Naive thymus-derived CD4-positive, alpha-beta T cell (primary cell): ENCODE measurements at regions not wholly inside any gene's neighbourhood (a gene's known extent, or its start where the extent isn't known, plus 50 kb on each side); places are given as distances from the start of the nearest gene placed in this dataset.

Source experiments
- ATAC-seq: fragments of 150-1000 bp; cut with Tn5 transposase; 2 replicates; pipeline ENCODE4 v1.10.0; 2021; ENCODE audit warnings: mild to moderate bottlenecking, moderate library complexity
- CTCF ChIA-PET: fragments of 350-600 bp; sonication (Branson Sonifier 250); formaldehyde crosslinking; loops from one replicate; lab custom pipeline; 2021; ENCODE audit warnings: antibody characterized with exemption; lab: Charles Lee
- POLR2A ChIA-PET: fragments of 350-600 bp; sonication (Branson Sonifier 250); formaldehyde crosslinking; loops from one replicate; lab custom pipeline; 2021; ENCODE audit warnings: antibody characterized with exemption, inconsistent platforms; lab: Charles Lee
- DNase-seq, 9 donors: peaks; one replicate each; pipeline versions ENCODE4 v3.0.0 to v3.0.0-alpha.2; 2020 to 2022; ENCODE audit warnings: mixed read lengths in 1 of 9
- H3K27ac ChIP-seq: one replicate; pipeline ENCODE4 v1.7.0; 2013; ENCODE audit warnings: mild to moderate bottlenecking, low read depth, low read length, moderate library complexity
- H3K27me3 ChIP-seq, 2 donors: one replicate each; pipeline ENCODE4 v1.7.0; 2013; ENCODE audit warnings: low read length in 2 of 2, mild to moderate bottlenecking in 2 of 2, moderate library complexity in 2 of 2; ENCODE audit not compliant: control insufficient read depth in 2 of 2, insufficient read depth in 2 of 2
- H3K36me3 ChIP-seq, 3 experiments: 1 replicate in 2 of 3; 2 replicates in 1 of 3; pipeline ENCODE4 v1.7.0; 2013; ENCODE audit warnings: low read length in 3 of 3, mild to moderate bottlenecking in 3 of 3, moderate library complexity in 1 of 3; ENCODE audit not compliant: insufficient read depth in 3 of 3, control insufficient read depth in 2 of 3
- H3K4me1 ChIP-seq, 2 donors: one replicate each; pipeline ENCODE4 v1.7.0; 2013; ENCODE audit warnings: low read length in 2 of 2, mild to moderate bottlenecking in 2 of 2, moderate library complexity in 1 of 2; ENCODE audit not compliant: control insufficient read depth in 2 of 2, insufficient read depth in 2 of 2
- H3K4me3 ChIP-seq: 2 replicates; pipeline ENCODE4 v1.7.0; 2013; ENCODE audit warnings: mild to moderate bottlenecking, low read length
- H3K9me3 ChIP-seq, 3 experiments: 1 replicate in 2 of 3; 2 replicates in 1 of 3; pipeline ENCODE4 v1.7.0; 2013; ENCODE audit warnings: low read length in 3 of 3; ENCODE audit not compliant: control insufficient read depth in 2 of 3
- H3K27ac Mint-ChIP-seq, 9 donors: one replicate each; pipeline ENCODE4 v1.8.0; 2020 to 2022; ENCODE audit warnings: mixed read lengths in 9 of 9, mild to moderate bottlenecking in 8 of 9, moderate library complexity in 5 of 9, inconsistent platforms in 2 of 9
- H3K27me3 Mint-ChIP-seq, 5 donors: one replicate each; pipeline ENCODE4 v1.8.0; 2021 to 2022; ENCODE audit warnings: mixed read lengths in 5 of 5, mild to moderate bottlenecking in 1 of 5
- H3K36me3 Mint-ChIP-seq, 5 donors: one replicate each; pipeline ENCODE4 v1.8.0; 2020 to 2022; ENCODE audit warnings: mixed read lengths in 5 of 5, mild to moderate bottlenecking in 3 of 5, inconsistent platforms in 1 of 5
- H3K4me1 Mint-ChIP-seq, 7 donors: one replicate each; pipeline ENCODE4 v1.8.0; 2020 to 2022; ENCODE audit warnings: mixed read lengths in 7 of 7, mild to moderate bottlenecking in 3 of 7, inconsistent platforms in 1 of 7
- H3K4me3 Mint-ChIP-seq, 10 donors: one replicate each; pipeline ENCODE4 v1.8.0; 2020 to 2022; ENCODE audit warnings: mild to moderate bottlenecking in 10 of 10, mixed read lengths in 10 of 10, moderate library complexity in 6 of 10, inconsistent platforms in 2 of 10
- H3K9me3 Mint-ChIP-seq, 11 donors: one replicate each; pipeline ENCODE4 v1.8.0; 2020 to 2022; ENCODE audit warnings: mixed read lengths in 11 of 11, mild to moderate bottlenecking in 4 of 11, inconsistent platforms in 1 of 11, moderate library complexity in 1 of 11
- intact Hi-C, 2 donors: fragments of 100-400 bp; cut with micrococcal nuclease; formaldehyde crosslinking; loops; one replicate each; pipeline ENCODE4 v1.15.1; 2023

GRCh38 chr10:63781226-63781625 lies 260.0 kb downstream of the REEP3 start:
- Mint-ChIP-seq H3K36me3 (peaks cover 0 to 3% (median 0%) of the 10 kb centered on the region in 5 donors), H3K4me3 (no peak overlapping the region), H3K9me3 (peaks cover 0 to 4% (median 0%) of the 10 kb centered on the region in 11 donors), H3K27me3 (peaks cover 2 to 40% (median 35%) of the 10 kb centered on the region in 5 donors), H3K27ac (no peak overlapping the region), H3K4me1 (no peaks in the 10 kb centered on the region)
- no peaks in the 10 kb centered on the region for H3K27me3 ChIP-seq
- H3K4me1 ChIP-seq = no peaks in the 10 kb centered on the region
- ChIA-PET POLR2A (no interaction called here), CTCF (no interaction called here)
- no peak for ATAC-seq
- no peaks in the 10 kb centered on the region for H3K9me3 ChIP-seq
- no peak overlapping the region for H3K4me3 ChIP-seq
- H3K27ac ChIP-seq = no peak overlapping the region
- H3K36me3 ChIP-seq = no peaks in the 10 kb centered on the region
- DNase-seq = no peak
- intact Hi-C loops = no loop called here

GRCh38 chr10:63783882-63784281 lies 262.7 kb downstream of the REEP3 start:
- Mint-ChIP-seq H3K4me3 (no peak overlapping the region), H3K36me3 (peaks cover 0 to 3% (median 0%) of the 10 kb centered on the region in 5 donors), H3K9me3 (peaks cover 0 to 4% (median 0%) of the 10 kb centered on the region in 11 donors), H3K27me3 (peaks cover 2 to 44% (median 32%) of the 10 kb centered on the region in 5 donors), H3K4me1 (no peaks in the 10 kb centered on the region), H3K27ac (no peak overlapping the region)
- peaks cover 0 to 5% of the 10 kb centered on the region in 2 donors for H3K27me3 ChIP-seq
- CTCF ChIA-PET = no interaction called here
- no peak overlapping the region for H3K4me3 ChIP-seq
- DNase-seq (no peak), ATAC-seq (no peak)
- intact Hi-C loops = no loop called here
- no peaks in the 10 kb centered on the region for H3K36me3 ChIP-seq
- no peaks in the 10 kb centered on the region for H3K4me1 ChIP-seq
- no peak overlapping the region for H3K27ac ChIP-seq
- H3K9me3 ChIP-seq = no peaks in the 10 kb centered on the region
- POLR2A ChIA-PET = no interaction called here

GRCh38 chr10:63788152-63788821 lies 267.1 kb downstream of the REEP3 start:
- Mint-ChIP-seq H3K27me3 (peaks cover 6 to 29% (median 13%) of the 10 kb centered on the region in 5 donors), H3K4me3 (no peak overlapping the region), H3K36me3 (peaks cover 0 to 3% (median 0%) of the 10 kb centered on the region in 5 donors), H3K4me1 (no peaks in the 10 kb centered on the region), H3K9me3 (peaks cover 0 to 15% (median 1%) of the 10 kb centered on the region in 11 donors), H3K27ac (no peak overlapping the region)
- ChIA-PET CTCF (no interaction called here), POLR2A (no interaction called here)
- ATAC-seq = no peak
- DNase-seq = no peak
- Histone ChIP-seq H3K27ac (no peak overlapping the region), H3K27me3 (peaks cover 0 to 5% of the 10 kb centered on the region in 2 donors), H3K36me3 (no peaks in the 10 kb centered on the region), H3K4me1 (no peaks in the 10 kb centered on the region), H3K4me3 (no peak overlapping the region), H3K9me3 (no peaks in the 10 kb centered on the region)
- intact Hi-C loops = no loop called here

GRCh38 chr10:63795094-63795860 lies 274.1 kb downstream of the REEP3 start:
- Mint-ChIP-seq H3K36me3 (no peaks in the 10 kb centered on the region), H3K27ac (no peak overlapping the region), H3K9me3 (peaks cover 0 to 17% (median 0%) of the 10 kb centered on the region in 11 donors), H3K4me3 (no peak overlapping the region), H3K4me1 (peaks cover 0 to 10% (median 7%) of the 10 kb centered on the region in 7 donors), H3K27me3 (peaks cover 0 to 14% (median 8%) of the 10 kb centered on the region in 5 donors)
- intact Hi-C loops = no loop called here
- CTCF ChIA-PET = no interaction called here
- no peaks in the 10 kb centered on the region for H3K4me1 ChIP-seq
- H3K4me3 ChIP-seq = no peak overlapping the region
- H3K36me3 ChIP-seq = no peaks in the 10 kb centered on the region
- ATAC-seq (no peak), DNase-seq (no peak)
- no peak overlapping the region for H3K27ac ChIP-seq
- POLR2A ChIA-PET = no interaction called here
- no peaks in the 10 kb centered on the region for H3K27me3 ChIP-seq
- H3K9me3 ChIP-seq = no peaks in the 10 kb centered on the region

- CTCF ChIA-PET = no interaction called here
- H3K27me3 Mint-ChIP-seq = peaks cover 0 to 6% (median 4%) of the 10 kb centered on the region in 5 donors
- ATAC-seq = no peak
- Histone ChIP-seq H3K4me3 (no peak overlapping the region), H3K4me1 (no peaks in the 10 kb centered on the region), H3K27ac (no peak overlapping the region), H3K36me3 (no peaks in the 10 kb centered on the region), H3K9me3 (no peaks in the 10 kb centered on the region), H3K27me3 (no peaks in the 10 kb centered on the region)
- H3K4me3 Mint-ChIP-seq = peak overlapping the region in 4 of 10 donors; percentile 11 to 62 (median 28)
- POLR2A ChIA-PET = no interaction called here
- DNase-seq = no peak
- H3K4me1 Mint-ChIP-seq = peaks cover 0 to 10% (median 7%) of the 10 kb centered on the region in 7 donors
- intact Hi-C loops = no loop called here
- peak overlapping the region in 2 of 9 donors; percentile 33 to 62 for H3K27ac Mint-ChIP-seq
- no peaks in the 10 kb centered on the region for H3K9me3 Mint-ChIP-seq
- H3K36me3 Mint-ChIP-seq = no peaks in the 10 kb centered on the region
These were observed 277.6 kb downstream of the REEP3 start for GRCh38 chr10:63798599-63799498.

- Histone ChIP-seq H3K9me3 (no peaks in the 10 kb centered on the region), H3K4me3 (no peak overlapping the region), H3K27me3 (no peaks in the 10 kb centered on the region), H3K4me1 (no peaks in the 10 kb centered on the region), H3K27ac (no peak overlapping the region), H3K36me3 (no peaks in the 10 kb centered on the region)
- ChIA-PET POLR2A (no interaction called here), CTCF (no interaction called here)
- H3K27ac Mint-ChIP-seq = peak overlapping the region in 1 of 9 donors; percentile 33
- peaks cover 0 to 10% (median 7%) of the 10 kb centered on the region in 7 donors for H3K4me1 Mint-ChIP-seq
- peaks cover 0 to 4% (median 0%) of the 10 kb centered on the region in 5 donors for H3K27me3 Mint-ChIP-seq
- ATAC-seq (no peak), DNase-seq (peak in 2 of 9 donors; percentile 2 to 3)
- intact Hi-C loops = no loop called here
- no peaks in the 10 kb centered on the region for H3K9me3 Mint-ChIP-seq
- H3K36me3 Mint-ChIP-seq = no peaks in the 10 kb centered on the region
- H3K4me3 Mint-ChIP-seq = peak overlapping the region in 4 of 10 donors; percentile 11 to 62 (median 28)
These were observed 278.5 kb downstream of the REEP3 start for GRCh38 chr10:63799521-63800300.
